C4-2B (cell line): ENCODE measurements at regions not wholly inside any gene's neighbourhood (a gene's known extent, or its start where the extent isn't known, plus 50 kb on each side); places are given as distances from the start of the nearest gene placed in this dataset.

Experiments
- H3K27ac ChIP-seq: fragments of 450-650 bp; 2 replicates; pipeline ENCODE4 v1.5.1; 2017
- CTCF ChIP-seq: fragments of 450-650 bp; conservative IDR thresholded peaks from 2 replicates; pipeline ENCODE4 v1.5.1; 2017; ENCODE audit warnings: mild to moderate bottlenecking
- ZFX ChIP-seq: fragments of 450-650 bp; IDR thresholded peaks from 2 replicates; pipeline ENCODE4 v1.6.1; 2017

DNA sequence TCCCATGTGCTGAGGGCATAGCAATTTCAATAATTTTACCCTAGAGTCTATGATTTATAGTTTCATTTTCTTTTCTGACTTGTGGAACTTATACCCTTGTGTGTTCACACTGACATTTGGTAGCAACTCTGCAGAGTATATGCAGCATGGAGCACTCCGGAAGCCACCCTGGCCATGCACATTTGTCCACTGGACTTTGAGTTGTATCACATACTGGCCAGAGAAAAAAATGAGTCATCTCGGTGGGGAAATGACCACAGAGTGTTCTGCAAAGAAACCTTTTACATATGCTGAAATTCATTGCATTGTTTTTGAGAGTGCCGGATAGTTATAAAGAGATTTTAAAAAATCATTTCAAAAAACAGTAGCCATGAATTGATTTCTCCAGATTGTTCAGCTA is 164.8 kb upstream of the COBL start:
- TF ChIP-seq ZFX (no peak), CTCF (no peak)
- H3K27ac ChIP-seq: no peak overlapping the region

DNA sequence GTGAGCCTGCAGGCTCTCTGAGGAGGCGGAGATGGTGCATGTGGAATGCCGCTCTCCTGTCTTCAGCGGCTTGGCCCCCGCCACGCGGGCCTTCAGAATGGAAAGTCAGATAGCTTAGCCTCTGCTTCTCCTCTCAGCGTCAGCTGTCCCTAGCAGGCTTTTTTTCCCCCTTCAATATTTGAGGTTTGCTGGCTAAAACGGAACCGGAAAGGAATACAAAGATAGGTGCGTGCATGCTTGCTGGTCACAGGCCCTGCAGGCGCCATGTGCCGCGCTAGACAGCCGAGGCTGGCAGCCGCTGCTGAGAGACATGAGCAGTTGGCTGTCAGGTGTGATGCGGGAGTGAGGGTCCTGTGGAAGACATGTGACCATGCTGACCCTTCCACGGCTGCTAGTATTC is 161.2 kb upstream of the COBL start:
- no peak for TF ChIP-seq CTCF
- no peak for TF ChIP-seq ZFX
- no peak overlapping the region for H3K27ac ChIP-seq

DNA sequence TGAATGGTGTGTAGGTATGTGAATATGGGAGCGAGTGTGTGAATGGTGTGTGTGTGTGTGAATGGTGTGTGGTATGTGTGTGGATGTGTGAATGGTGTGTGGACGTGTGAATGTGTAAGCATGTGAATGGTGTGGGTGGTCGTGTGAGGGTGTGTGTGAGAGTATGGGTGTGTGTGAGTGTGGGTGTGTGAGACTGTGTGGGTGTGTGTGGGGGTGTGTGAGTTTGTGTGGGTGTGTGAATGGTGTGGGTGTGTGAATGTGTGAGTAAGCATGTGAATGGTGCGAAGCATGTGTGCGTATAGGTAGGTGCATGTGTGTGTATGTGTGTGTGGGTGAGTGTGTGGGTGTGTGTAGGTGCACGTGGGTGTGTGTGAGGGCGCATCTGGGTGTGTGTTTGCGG is 160.7 kb upstream of the COBL start:
- TF ChIP-seq CTCF (no peak), ZFX (no peak)
- H3K27ac ChIP-seq: no peak overlapping the region

- no peak overlapping the region for H3K27ac ChIP-seq
- TF ChIP-seq CTCF (no peak), ZFX (no peak)
Measured at GRCh38 chr7:51476026-51476425, 159.4 kb upstream of the COBL start.

DNA sequence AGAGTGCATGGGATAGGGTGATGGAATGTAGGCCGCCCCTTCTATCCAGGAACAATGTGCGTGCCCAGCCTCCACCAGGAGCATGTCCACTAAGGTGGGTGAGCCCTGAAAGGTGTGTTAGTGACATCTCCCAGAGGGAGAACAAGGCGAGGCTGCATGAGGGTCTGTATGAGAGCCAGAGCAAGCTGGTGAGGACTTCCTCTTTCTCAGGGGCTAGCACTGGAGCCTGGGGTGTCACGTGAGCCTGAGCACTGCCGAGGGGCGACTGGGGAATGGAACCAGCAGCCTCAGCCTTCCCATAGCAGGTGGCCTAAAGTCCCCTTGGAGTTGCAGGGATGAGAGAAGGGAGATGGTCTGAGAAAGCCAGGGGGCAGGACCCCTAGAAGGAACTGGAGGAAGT is 156.3 kb upstream of the COBL start:
- TF ChIP-seq ZFX (no peak), CTCF (no peak)

GRCh38 chr7:51471981-51472296 is 155.3 kb upstream of the COBL start:
- TF ChIP-seq ZFX: no peak
- no peak for TF ChIP-seq CTCF
- H3K27ac ChIP-seq: no peak overlapping the region

More for the DNA sequence above, 156.3 kb upstream of the COBL start:
- no peak overlapping the region for H3K27ac ChIP-seq

GRCh38 chr7:51471210-51471980 is 154.8 kb upstream of the COBL start:
- TF ChIP-seq CTCF (no peak), ZFX (no peak)
- H3K27ac ChIP-seq: no peak overlapping the region
